MM.1S (cell line): ENCODE measurements at regions not wholly inside any gene's neighbourhood (a gene's known extent, or its start where the extent isn't known, plus 50 kb on each side); places are given as distances from the start of the nearest gene placed in this dataset.

Source experiments
- DNase-seq: peaks from one replicate; pipeline ENCODE4 v3.0.0-alpha.2; 2015
- H2AFZ ChIP-seq: fragments of 300-600 bp; sonication (generic); 2 replicates; pipeline ENCODE4 v1.6.0; 2016; ENCODE audit warnings: antibody characterized with exemption, low read length
- H3F3A ChIP-seq: fragments of 300-600 bp; sonication (generic); 2 replicates; pipeline ENCODE4 v1.6.1; 2016; ENCODE audit warnings: mild to moderate bottlenecking, antibody characterized with exemption, low read length, moderate library complexity, mixed read lengths; ENCODE audit not compliant: insufficient read depth
- H3K27ac ChIP-seq: fragments of 300-600 bp; sonication (generic); 2 replicates; pipeline ENCODE4 v1.5.1; 2016; ENCODE audit warnings: mild to moderate bottlenecking, low read length
- H3K27me3 ChIP-seq: fragments of 300-600 bp; sonication (generic); replicated peaks from 2 replicates; pipeline ENCODE4 v1.6.0; 2016; ENCODE audit warnings: low read length; ENCODE audit not compliant: insufficient read depth
- H3K36me3 ChIP-seq: fragments of 300-600 bp; sonication (generic); replicated peaks from 2 replicates; pipeline ENCODE4 v1.6.1; 2016; ENCODE audit warnings: mild to moderate bottlenecking, low read length, mixed read lengths; ENCODE audit not compliant: insufficient read depth
- H3K4me1 ChIP-seq: fragments of 300-600 bp; sonication (generic); 2 replicates; pipeline ENCODE4 v1.6.1; 2016; ENCODE audit warnings: low read length, mixed read lengths
- H3K4me2 ChIP-seq: fragments of 300-600 bp; sonication (generic); 2 replicates; pipeline ENCODE4 v1.6.0; 2016; ENCODE audit warnings: low read depth, low read length
- H3K4me3 ChIP-seq: fragments of 300-600 bp; sonication (generic); 2 replicates; pipeline ENCODE4 v1.5.1; 2016; ENCODE audit warnings: low read length, mixed read lengths
- H3K79me2 ChIP-seq: fragments of 300-600 bp; sonication (generic); 2 replicates; pipeline ENCODE4 v1.6.1; 2016; ENCODE audit warnings: mixed run types, low read length, mixed read lengths
- H3K9ac ChIP-seq: fragments of 300-600 bp; sonication (generic); 2 replicates; pipeline ENCODE4 v1.6.1; 2016; ENCODE audit warnings: low read length, mixed read lengths
- H3K9me2 ChIP-seq: fragments of 300-600 bp; sonication (generic); replicated peaks from 2 replicates; pipeline ENCODE4 v1.6.1; 2016; ENCODE audit warnings: mild to moderate bottlenecking, low read length, mixed read lengths; ENCODE audit not compliant: insufficient read depth
- H3K9me3 ChIP-seq: fragments of 300-600 bp; sonication (generic); replicated peaks from 2 replicates; pipeline ENCODE4 v1.6.1; 2016; ENCODE audit warnings: mild to moderate bottlenecking, low read length, mixed read lengths; ENCODE audit not compliant: insufficient read depth
- H4K20me1 ChIP-seq: fragments of 300-600 bp; sonication (generic); 2 replicates; pipeline ENCODE4 v1.6.1; 2016; ENCODE audit warnings: mild to moderate bottlenecking, low read length, moderate library complexity, mixed read lengths; ENCODE audit not compliant: insufficient read depth
- CTCF ChIP-seq: fragments of 300-600 bp; sonication (generic); IDR thresholded peaks from 2 replicates; pipeline ENCODE4 v1.5.1; 2016; ENCODE audit warnings: antibody characterized with exemption, low read length, mixed read lengths
- EZH2 ChIP-seq: fragments of 300-600 bp; sonication (generic); optimal IDR thresholded peaks from 2 replicates; pipeline ENCODE3; 2017; ENCODE audit warnings: low read depth, mild to moderate bottlenecking, antibody characterized with exemption, low read length, mixed read lengths
- EZH2phosphoT487 ChIP-seq: fragments of 300-600 bp; sonication (generic); IDR thresholded peaks from 2 replicates; pipeline ENCODE4 v1.6.1; 2018; ENCODE audit warnings: antibody characterized with exemption, low read length

GRCh38 chr10:78330884-78331283, 297.2 kb downstream of the RPS24 start:
- no peak overlapping the region for H3K4me2 ChIP-seq
- no peak overlapping the region for H3K4me3 ChIP-seq
- H3K79me2 ChIP-seq: no peaks in the 10 kb centered on the region
- no peaks in the 10 kb centered on the region for H3K27me3 ChIP-seq
- no peak overlapping the region for H3K9ac ChIP-seq
- H3K9me3 ChIP-seq: no peaks in the 10 kb centered on the region
- H3K36me3 ChIP-seq: no peaks in the 10 kb centered on the region
- DNase-seq: no peak
- H3K27ac ChIP-seq: no peak overlapping the region
- H3K4me1 ChIP-seq: no peaks in the 10 kb centered on the region
- H3F3A ChIP-seq: no peaks in the 10 kb centered on the region
- no peak overlapping the region for H2AFZ ChIP-seq
- H3K9me2 ChIP-seq: no peaks in the 10 kb centered on the region
- no peaks in the 10 kb centered on the region for H4K20me1 ChIP-seq
- TF ChIP-seq CTCF: no peak

DNA sequence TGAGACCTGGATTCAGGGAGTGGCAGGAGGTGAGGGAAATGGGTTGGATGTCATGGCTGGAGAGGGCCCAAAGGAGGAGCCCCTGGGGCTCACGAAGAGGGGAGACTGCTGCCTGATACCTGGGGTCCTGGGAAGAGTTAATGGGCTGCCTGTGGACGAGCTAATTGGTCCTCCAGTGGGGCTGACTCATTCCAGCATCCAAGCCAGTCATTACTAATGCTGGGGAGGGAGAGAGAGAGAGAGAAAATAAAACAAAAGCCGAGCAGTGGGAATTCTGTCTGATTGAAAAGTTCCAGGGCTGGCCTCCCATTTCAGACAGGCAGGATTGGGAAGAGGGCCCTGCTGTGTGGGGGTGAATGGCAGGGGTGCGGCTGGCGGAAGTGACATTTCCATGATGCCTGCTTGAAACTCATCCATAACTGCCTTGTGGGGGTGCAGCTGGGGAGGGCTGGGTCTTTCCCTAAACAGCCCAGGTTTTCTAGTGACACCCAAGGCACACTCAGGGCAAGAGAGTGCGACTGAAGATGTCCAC, 297.8 kb downstream of the RPS24 start:
- H3K27me3 ChIP-seq: no peaks in the 10 kb centered on the region
- H3F3A ChIP-seq: no peaks in the 10 kb centered on the region
- no peaks in the 10 kb centered on the region for H3K9me2 ChIP-seq
- H3K4me3 ChIP-seq: no peak overlapping the region
- H3K27ac ChIP-seq: no peak overlapping the region
- no peaks in the 10 kb centered on the region for H3K36me3 ChIP-seq
- no peaks in the 10 kb centered on the region for H3K79me2 ChIP-seq
- H2AFZ ChIP-seq: no peak overlapping the region
- no peak for DNase-seq
- no peak overlapping the region for H3K4me2 ChIP-seq
- H3K9ac ChIP-seq: no peak overlapping the region
- no peaks in the 10 kb centered on the region for H3K4me1 ChIP-seq
- H4K20me1 ChIP-seq: no peaks in the 10 kb centered on the region
- no peak for TF ChIP-seq CTCF
- no peak for TF ChIP-seq EZH2phosphoT487
- no peak for TF ChIP-seq EZH2
- H3K9me3 ChIP-seq: no peaks in the 10 kb centered on the region

- Histone ChIP-seq H3K9me2 (no peaks in the 10 kb centered on the region), H3F3A (no peaks in the 10 kb centered on the region), H3K9ac (no peak overlapping the region), H3K36me3 (no peaks in the 10 kb centered on the region), H3K27me3 (no peaks in the 10 kb centered on the region), H3K79me2 (no peaks in the 10 kb centered on the region), H3K9me3 (no peaks in the 10 kb centered on the region), H3K4me2 (no peak overlapping the region), H3K27ac (no peak overlapping the region), H4K20me1 (no peaks in the 10 kb centered on the region), H3K4me3 (no peak overlapping the region), H3K4me1 (no peaks in the 10 kb centered on the region), H2AFZ (no peak overlapping the region)
- TF ChIP-seq CTCF: no peak
- TF ChIP-seq EZH2phosphoT487: no peak
- no peak for TF ChIP-seq EZH2
- DNase-seq: no peak
Measured at GRCh38 chr10:78332012-78332411, 298.3 kb downstream of the RPS24 start.
